Stomach smooth muscle (tissue), 2 donors: ENCODE measurements at regions not wholly inside any gene's neighbourhood (a gene's known extent, or its start where the extent isn't known, plus 50 kb on each side); places are given as distances from the start of the nearest gene placed in this dataset.

Experiments
- H3K27ac ChIP-seq: one replicate; pipeline ENCODE4 v1.7.0; 2013; ENCODE audit warnings: mild to moderate bottlenecking, low read length, inconsistent platforms
- H3K27me3 ChIP-seq, 2 donors: one replicate each; pipeline ENCODE4 v1.7.0; 2013; ENCODE audit warnings: low read length in 2 of 2; ENCODE audit not compliant: insufficient read depth in 2 of 2, control insufficient read depth in 1 of 2
- H3K36me3 ChIP-seq, 2 donors: one replicate each; pipeline ENCODE4 v1.7.0; 2013; ENCODE audit warnings: low read length in 2 of 2; ENCODE audit not compliant: control insufficient read depth in 2 of 2, insufficient read depth in 2 of 2
- H3K4me1 ChIP-seq: one replicate; pipeline ENCODE4 v1.7.0; 2013; ENCODE audit warnings: low read length; ENCODE audit not compliant: control insufficient read depth, insufficient read depth
- H3K4me3 ChIP-seq, 2 donors: one replicate each; pipeline ENCODE4 v1.7.0; 2013; ENCODE audit warnings: low read length in 2 of 2
- H3K9ac ChIP-seq, 2 donors: one replicate each; pipeline ENCODE4 v1.7.0; 2013; ENCODE audit warnings: low read length in 2 of 2, mild to moderate bottlenecking in 1 of 2
- H3K9me3 ChIP-seq, 2 donors: one replicate each; pipeline ENCODE4 v1.7.0; 2013; ENCODE audit warnings: low read length in 2 of 2; ENCODE audit not compliant: control insufficient read depth in 2 of 2
- donor health status: healthy.
- donor health status: Pancreatic carcinoma.

- Histone ChIP-seq H3K27ac (no peak overlapping the region), H3K36me3 (no peaks in the 10 kb centered on the region), H3K9ac (no peak overlapping the region), H3K9me3 (no peaks in the 10 kb centered on the region), H3K4me3 (no peak overlapping the region), H3K4me1 (no peaks in the 10 kb centered on the region), H3K27me3 (no peaks in the 10 kb centered on the region)
These were observed 169.9 kb downstream of the MC4R start for GRCh38 chr18:60202708-60203107.

DNA sequence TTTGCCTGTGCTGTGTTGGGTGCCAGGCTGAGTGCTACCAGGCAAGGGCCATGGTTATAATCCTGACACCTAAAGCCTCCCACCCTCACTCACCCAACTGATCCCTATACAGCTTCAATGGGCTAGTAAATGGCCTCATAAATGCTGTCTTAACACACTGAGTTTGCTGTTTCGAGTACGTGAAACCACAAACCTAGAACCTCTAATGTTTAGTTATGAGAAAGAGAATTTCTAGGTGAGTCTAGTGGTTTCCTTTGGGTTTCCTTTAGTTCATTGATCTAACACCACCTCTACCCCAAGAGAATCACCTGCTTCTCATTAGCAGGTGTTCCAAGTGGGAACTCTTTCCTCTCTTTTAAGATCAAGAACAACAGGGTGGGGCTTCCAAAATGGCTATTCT is 172.0 kb downstream of the MC4R start:
- no peaks in the 10 kb centered on the region for H3K27me3 ChIP-seq
- no peak overlapping the region for H3K4me3 ChIP-seq

DNA sequence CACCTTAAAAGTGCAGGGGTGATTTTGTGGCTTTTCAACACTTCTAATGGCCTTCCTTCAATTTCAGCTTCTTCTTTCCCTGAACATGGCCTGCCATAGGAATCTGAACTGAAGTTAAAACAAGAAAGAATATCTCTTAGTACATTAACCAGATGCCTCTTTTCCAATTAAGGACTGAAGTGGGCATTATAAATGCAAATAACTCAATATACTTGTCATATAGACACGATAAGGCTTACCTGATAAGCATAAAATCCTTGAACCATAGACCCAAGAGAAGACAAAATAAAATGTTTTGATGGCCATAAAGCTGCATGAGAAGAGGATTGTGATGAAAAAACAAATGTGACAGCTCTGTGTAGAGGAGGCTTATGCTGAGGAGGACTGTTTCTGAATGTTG is 173.1 kb downstream of the MC4R start:
- H3K27me3 ChIP-seq, result no peaks in the 10 kb centered on the region
- no peaks in the 10 kb centered on the region for H3K4me1 ChIP-seq
- H3K4me3 ChIP-seq, result no peak overlapping the region

More for the DNA sequence above, 172.0 kb downstream of the MC4R start:
- Histone ChIP-seq H3K4me1 (no peaks in the 10 kb centered on the region), H3K9me3 (no peaks in the 10 kb centered on the region), H3K36me3 (no peaks in the 10 kb centered on the region), H3K27ac (no peak overlapping the region), H3K9ac (no peak overlapping the region)

DNA sequence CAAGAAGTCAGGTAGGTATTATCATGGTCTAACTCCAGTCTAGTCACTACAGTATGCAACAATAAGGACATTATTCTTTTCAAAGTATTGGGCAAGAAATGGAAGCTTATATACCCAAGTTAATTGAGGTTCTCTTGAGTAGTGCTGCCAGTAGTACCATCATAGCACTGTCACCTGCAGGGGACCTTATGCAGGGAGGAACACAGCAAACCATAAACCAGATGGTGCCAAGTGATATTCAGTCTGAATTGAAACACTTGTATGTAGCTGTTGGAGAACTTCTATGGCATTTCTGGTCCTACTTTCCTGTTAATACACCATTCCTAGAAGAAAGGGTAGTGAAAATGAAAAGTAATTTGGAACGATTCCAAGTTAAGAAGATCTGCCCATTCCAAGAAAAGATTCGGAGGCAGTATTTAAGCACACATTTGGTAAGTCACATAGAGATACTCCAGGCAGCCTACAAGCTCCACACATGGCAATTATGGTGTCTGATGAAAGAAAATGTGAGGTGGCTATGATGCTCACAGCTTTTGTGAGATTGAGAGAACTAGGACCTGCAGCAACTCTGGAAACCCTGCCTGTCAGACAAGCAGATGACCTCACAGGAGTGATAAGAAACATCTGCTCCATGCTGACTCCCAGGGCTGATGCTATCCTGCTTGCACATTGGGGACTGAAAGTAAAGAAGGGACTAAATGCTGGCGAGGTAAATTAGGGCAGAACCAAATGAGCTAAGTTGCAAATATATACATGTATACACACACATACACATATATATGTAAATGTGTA is 174.7 kb downstream of the MC4R start:
- no peaks in the 10 kb centered on the region for H3K27me3 ChIP-seq
- no peaks in the 10 kb centered on the region for H3K36me3 ChIP-seq
- no peaks in the 10 kb centered on the region for H3K9me3 ChIP-seq
- H3K9ac ChIP-seq, result no peak overlapping the region
- no peak overlapping the region for H3K27ac ChIP-seq
- H3K4me1 ChIP-seq, result no peaks in the 10 kb centered on the region
- H3K4me3 ChIP-seq, result no peak overlapping the region

More for the DNA sequence above, 173.1 kb downstream of the MC4R start:
- no peaks in the 10 kb centered on the region for H3K9me3 ChIP-seq
- no peak overlapping the region for H3K9ac ChIP-seq
- H3K27ac ChIP-seq, result no peak overlapping the region
- H3K36me3 ChIP-seq, result no peaks in the 10 kb centered on the region

DNA sequence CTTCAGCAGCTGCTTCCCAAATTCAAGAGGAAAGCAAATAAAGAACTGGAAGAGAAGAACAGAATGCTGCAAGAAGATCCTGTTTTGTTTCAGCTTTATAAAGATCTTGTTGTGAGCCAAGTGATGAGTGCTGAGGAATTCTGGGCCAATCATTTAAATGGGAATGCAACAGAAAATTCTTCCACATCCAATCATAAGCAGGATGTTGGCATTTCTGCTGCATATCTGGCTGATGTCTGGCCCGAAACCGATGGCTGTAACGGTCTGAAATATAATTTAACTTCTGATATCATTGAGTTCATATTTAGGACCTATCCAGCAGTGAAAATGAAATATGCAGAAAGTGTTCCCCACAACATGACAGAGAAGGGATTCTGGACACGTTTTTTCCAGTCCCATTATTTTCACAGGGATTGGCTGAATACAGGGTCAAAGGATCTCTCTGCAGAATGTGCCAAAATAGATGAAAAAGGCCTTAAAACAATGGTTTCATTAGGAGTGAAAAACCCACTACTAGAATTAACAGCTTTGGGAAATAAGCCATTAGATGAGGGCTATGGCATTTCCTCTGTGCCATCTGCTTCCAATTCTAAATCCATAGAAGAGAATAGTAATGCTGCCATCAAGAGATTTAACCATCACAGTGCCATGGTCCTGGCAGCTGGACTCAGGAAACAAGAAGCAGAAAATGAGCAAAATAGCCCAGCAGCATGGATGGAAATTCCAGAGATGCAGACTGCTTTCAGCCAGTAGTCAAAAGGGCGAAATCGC is 175.6 kb downstream of the MC4R start:
- H3K9me3 ChIP-seq, result no peaks in the 10 kb centered on the region
- H3K27me3 ChIP-seq, result no peaks in the 10 kb centered on the region
- no peak overlapping the region for H3K9ac ChIP-seq
- H3K27ac ChIP-seq, result no peak overlapping the region
- H3K4me1 ChIP-seq, result no peaks in the 10 kb centered on the region
- no peaks in the 10 kb centered on the region for H3K36me3 ChIP-seq
- no peak overlapping the region for H3K4me3 ChIP-seq

DNA sequence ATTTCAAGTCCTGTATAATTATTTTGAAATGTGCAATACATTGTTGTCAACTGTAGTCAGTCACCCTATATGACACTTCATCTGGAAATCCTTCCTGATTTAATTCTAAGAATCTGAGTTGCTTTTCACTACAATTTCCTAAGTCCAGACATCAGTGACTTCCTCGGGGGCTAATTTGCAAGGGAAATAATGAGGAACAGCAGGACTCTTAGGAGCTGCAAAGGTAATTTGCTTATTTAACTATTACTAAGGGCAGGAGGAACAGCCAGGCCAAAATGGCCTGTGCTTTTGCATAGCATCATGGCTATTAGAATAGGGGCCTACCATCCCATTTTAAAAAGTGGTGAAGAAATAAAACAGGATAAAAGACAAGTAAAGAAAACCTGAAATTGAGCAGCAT is 178.8 kb downstream of the MC4R start:
- H3K36me3 ChIP-seq, result no peaks in the 10 kb centered on the region
- no peak overlapping the region for H3K4me3 ChIP-seq
- no peak overlapping the region for H3K9ac ChIP-seq
- H3K9me3 ChIP-seq, result no peaks in the 10 kb centered on the region
- H3K4me1 ChIP-seq, result no peaks in the 10 kb centered on the region
- H3K27me3 ChIP-seq, result no peaks in the 10 kb centered on the region
- no peak overlapping the region for H3K27ac ChIP-seq

DNA sequence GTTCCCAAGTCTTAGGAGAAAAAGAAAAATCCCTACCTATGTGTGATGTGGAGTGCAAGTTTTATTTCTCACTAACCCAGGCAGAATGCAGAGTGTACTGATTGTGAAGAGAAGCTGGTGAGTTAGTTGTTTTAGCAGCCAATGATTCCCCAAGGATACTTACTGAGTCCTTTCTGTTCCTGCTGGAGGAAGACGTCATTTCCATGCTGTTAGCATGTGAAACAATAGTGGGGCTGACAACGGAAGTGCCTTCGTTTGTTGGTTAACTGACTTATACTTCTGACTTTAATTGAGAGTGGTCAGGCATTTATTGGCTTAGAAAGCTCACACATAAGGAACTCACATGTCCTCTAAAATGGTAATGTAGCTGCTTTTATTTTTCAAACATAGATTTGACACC is 180.6 kb downstream of the MC4R start:
- H3K9me3 ChIP-seq, result no peaks in the 10 kb centered on the region
- H3K36me3 ChIP-seq, result no peaks in the 10 kb centered on the region
- H3K27ac ChIP-seq, result no peak overlapping the region
- H3K4me1 ChIP-seq, result no peaks in the 10 kb centered on the region
- H3K4me3 ChIP-seq, result no peak overlapping the region
- no peak overlapping the region for H3K9ac ChIP-seq
- no peaks in the 10 kb centered on the region for H3K27me3 ChIP-seq

GRCh38 chr18:60189856-60190255 is 182.7 kb downstream of the MC4R start:
- Histone ChIP-seq H3K9me3 (no peaks in the 10 kb centered on the region), H3K27ac (no peak overlapping the region), H3K27me3 (no peaks in the 10 kb centered on the region), H3K4me1 (no peaks in the 10 kb centered on the region), H3K4me3 (no peak overlapping the region), H3K9ac (no peak overlapping the region), H3K36me3 (no peaks in the 10 kb centered on the region)

DNA sequence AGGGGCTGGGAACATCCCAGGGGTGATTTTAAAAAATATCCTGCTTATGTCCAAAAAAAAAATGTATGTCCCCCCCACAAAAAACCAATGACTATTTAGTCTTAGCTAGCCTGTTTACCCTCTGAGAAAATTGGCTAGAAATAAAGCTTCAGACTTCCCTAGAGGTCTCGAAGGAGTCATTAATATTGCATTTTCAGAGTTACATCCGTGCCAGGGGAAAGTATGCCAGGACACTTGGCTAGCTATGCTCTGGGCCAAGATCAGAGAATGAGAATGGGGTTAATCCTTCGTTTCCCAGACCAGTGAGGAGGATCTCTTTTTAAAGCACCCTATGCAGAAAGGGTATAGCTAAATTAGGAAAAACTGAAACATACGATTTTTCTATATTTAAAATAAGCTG is 183.6 kb downstream of the MC4R start:
- Histone ChIP-seq H3K9ac (no peak overlapping the region), H3K4me1 (no peaks in the 10 kb centered on the region), H3K4me3 (no peak overlapping the region), H3K36me3 (no peaks in the 10 kb centered on the region), H3K9me3 (no peaks in the 10 kb centered on the region), H3K27ac (no peak overlapping the region), H3K27me3 (no peaks in the 10 kb centered on the region)

GRCh38 chr18:60182223-60182622 is 190.4 kb downstream of the MC4R start:
- Histone ChIP-seq H3K27ac (no peak overlapping the region), H3K4me1 (no peaks in the 10 kb centered on the region), H3K9me3 (no peaks in the 10 kb centered on the region), H3K4me3 (no peak overlapping the region), H3K9ac (no peak overlapping the region), H3K27me3 (no peaks in the 10 kb centered on the region), H3K36me3 (no peaks in the 10 kb centered on the region)

GRCh38 chr18:60180671-60181070 is 191.9 kb downstream of the MC4R start:
- no peak overlapping the region for H3K27ac ChIP-seq
- H3K4me3 ChIP-seq, result no peak overlapping the region
- H3K36me3 ChIP-seq, result no peaks in the 10 kb centered on the region
- no peaks in the 10 kb centered on the region for H3K9me3 ChIP-seq
- no peaks in the 10 kb centered on the region for H3K4me1 ChIP-seq
- H3K9ac ChIP-seq, result no peak overlapping the region
- H3K27me3 ChIP-seq, result no peaks in the 10 kb centered on the region
